CD4-positive, alpha-beta memory T cell (primary cell): ENCODE measurements at regions not wholly inside any gene's neighbourhood (a gene's known extent, or its start where the extent isn't known, plus 50 kb on each side); places are given as distances from the start of the nearest gene placed in this dataset.

ENCODE experiments used
- CTCF ChIA-PET: fragments of 350-600 bp; sonication (Branson Sonifier 250); formaldehyde crosslinking; loops from one replicate; lab custom pipeline; 2021; ENCODE audit warnings: inconsistent platforms; ENCODE audit not compliant: partially characterized antibody; lab: Charles Lee
- POLR2A ChIA-PET: fragments of 350-600 bp; sonication (Branson Sonifier 250); formaldehyde crosslinking; loops from one replicate; lab custom pipeline; 2021; ENCODE audit not compliant: partially characterized antibody; lab: Charles Lee
- DNase-seq, 5 donors: peaks; one replicate each; pipeline versions ENCODE4 v3.0.0 to v3.0.0-alpha.2; 2020 to 2022; ENCODE audit warnings: mixed read lengths in 1 of 5
- H3K27ac ChIP-seq: one replicate; pipeline ENCODE4 v1.7.0; 2013; ENCODE audit warnings: low read depth, low read length
- H3K27me3 ChIP-seq: 2 replicates; pipeline ENCODE4 v1.7.0; 2013; ENCODE audit warnings: mild to moderate bottlenecking, low read length, moderate library complexity; ENCODE audit not compliant: insufficient read depth
- H3K36me3 ChIP-seq: 2 replicates; pipeline ENCODE4 v1.7.0; 2013; ENCODE audit warnings: mild to moderate bottlenecking, low read length, moderate library complexity; ENCODE audit not compliant: insufficient read depth
- H3K4me1 ChIP-seq: 2 replicates; pipeline ENCODE4 v1.7.0; 2013; ENCODE audit warnings: mild to moderate bottlenecking, low read length, moderate library complexity; ENCODE audit not compliant: insufficient read depth
- H3K4me3 ChIP-seq, 2 donors: one replicate each; pipeline ENCODE4 v1.7.0; 2013; ENCODE audit warnings: low read length in 2 of 2, mild to moderate bottlenecking in 1 of 2
- H3K9me3 ChIP-seq, 2 donors: one replicate each; pipeline ENCODE4 v1.7.0; 2013; ENCODE audit warnings: low read length in 2 of 2, control low read depth in 1 of 2; ENCODE audit not compliant: control insufficient read depth in 1 of 2
- H3K27ac Mint-ChIP-seq, 7 donors: one replicate each; pipeline ENCODE4 v1.8.0; 2020 to 2021; ENCODE audit warnings: mixed read lengths in 7 of 7, mild to moderate bottlenecking in 6 of 7, inconsistent platforms in 3 of 7, moderate library complexity in 3 of 7
- H3K27me3 Mint-ChIP-seq, 2 donors: one replicate each; pipeline ENCODE4 v1.8.0; 2020 to 2021; ENCODE audit warnings: mixed read lengths in 2 of 2
- H3K36me3 Mint-ChIP-seq, 2 donors: one replicate each; pipeline ENCODE4 v1.8.0; 2020 to 2021; ENCODE audit warnings: mixed read lengths in 2 of 2, inconsistent platforms in 1 of 2, mild to moderate bottlenecking in 1 of 2
- H3K4me1 Mint-ChIP-seq, 4 donors: one replicate each; pipeline ENCODE4 v1.8.0; 2020 to 2021; ENCODE audit warnings: mixed read lengths in 4 of 4, mild to moderate bottlenecking in 1 of 4
- H3K4me3 Mint-ChIP-seq, 8 donors: one replicate each; pipeline ENCODE4 v1.8.0; 2020 to 2021; ENCODE audit warnings: mixed read lengths in 8 of 8, mild to moderate bottlenecking in 7 of 8, moderate library complexity in 6 of 8, inconsistent platforms in 3 of 8
- H3K9me3 Mint-ChIP-seq, 8 donors: one replicate each; pipeline ENCODE4 v1.8.0; 2020 to 2021; ENCODE audit warnings: mixed read lengths in 8 of 8, mild to moderate bottlenecking in 5 of 8, inconsistent platforms in 3 of 8, moderate library complexity in 1 of 8
- intact Hi-C: fragments of 100-400 bp; cut with micrococcal nuclease; formaldehyde crosslinking; loops from one replicate; pipeline ENCODE4 v1.15.1; 2023

DNA sequence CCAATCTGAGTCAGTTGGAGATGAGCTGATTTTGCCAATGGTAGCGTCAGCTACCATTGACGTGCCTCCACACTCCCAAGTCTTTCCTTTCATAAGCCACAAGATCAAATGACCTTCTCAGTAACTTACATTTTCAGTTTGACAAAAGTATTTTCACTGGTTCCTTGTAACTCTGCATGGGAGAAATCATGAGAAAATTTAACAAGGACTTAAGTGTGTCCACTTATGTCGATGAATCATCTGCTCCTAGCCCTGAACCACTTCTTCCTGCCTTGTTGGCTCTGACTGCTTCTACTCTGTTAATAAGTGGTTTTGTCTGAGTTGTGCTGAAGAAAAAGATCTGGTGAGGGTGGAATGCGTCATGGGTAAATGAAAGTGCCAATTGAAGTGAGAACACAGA lies 101.2 kb downstream of the NFKBIZ start:
- Mint-ChIP-seq H3K9me3 (peaks cover 0 to 4% (median 0%) of the 10 kb centered on the region in 8 donors), H3K36me3 (no peaks in the 10 kb centered on the region), H3K4me1 (peaks cover 0 to 11% (median 6%) of the 10 kb centered on the region in 4 donors), H3K4me3 (no peak overlapping the region), H3K27me3 (no peaks in the 10 kb centered on the region), H3K27ac (no peak overlapping the region)
- POLR2A ChIA-PET = no interaction called here
- no peak overlapping the region for H3K27ac ChIP-seq
- no peak for DNase-seq
- intact Hi-C loops = no loop called here
- no peaks in the 10 kb centered on the region for H3K36me3 ChIP-seq
- CTCF ChIA-PET = interaction anchor here (0.5 to 0.6 kb wide), 2 partner anchors 9 to 138 kb away, joined by 3 read pairs; no protein-coding TSS in a partner anchor
- H3K27me3 ChIP-seq = no peaks in the 10 kb centered on the region
- no peaks in the 10 kb centered on the region for H3K4me1 ChIP-seq
- H3K4me3 ChIP-seq = no peak overlapping the region
- no peaks in the 10 kb centered on the region for H3K9me3 ChIP-seq

DNA sequence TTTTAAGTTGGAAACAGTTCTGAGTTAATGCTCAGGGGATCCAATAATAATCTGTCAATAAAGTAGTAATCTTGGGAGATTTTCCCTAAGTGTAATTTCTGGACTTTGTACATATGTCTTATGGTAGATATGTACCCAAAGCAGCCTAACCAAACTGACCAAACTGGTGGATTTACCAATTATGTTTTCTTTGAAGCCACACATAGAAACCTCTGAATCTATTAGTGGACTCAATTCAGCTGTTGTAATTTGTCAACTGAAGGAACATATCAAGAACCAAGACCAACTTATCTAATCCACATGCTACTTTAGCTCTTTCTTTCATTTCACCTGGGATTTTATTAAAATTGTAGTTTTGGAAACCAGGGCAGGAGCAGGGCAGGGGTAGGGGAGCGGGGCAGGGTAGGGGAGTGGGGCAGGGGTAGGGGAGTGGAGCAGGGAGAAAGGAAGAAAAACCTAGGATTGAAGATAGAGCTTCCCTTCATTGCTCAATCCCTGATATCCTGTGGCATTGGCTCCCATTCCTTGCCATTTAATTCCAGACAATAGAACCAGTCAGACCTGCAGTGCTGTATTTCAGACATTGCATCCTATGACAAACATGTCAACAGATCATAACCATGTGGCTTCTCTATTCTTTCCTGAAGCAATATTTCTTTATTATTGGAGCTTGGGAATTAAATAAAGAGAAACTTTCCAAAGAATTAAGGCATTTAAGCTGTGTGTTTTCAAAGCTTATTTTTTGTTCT lies 101.8 kb downstream of the NFKBIZ start:
- Histone ChIP-seq H3K9me3 (no peaks in the 10 kb centered on the region), H3K4me1 (no peaks in the 10 kb centered on the region), H3K36me3 (no peaks in the 10 kb centered on the region), H3K4me3 (no peak overlapping the region), H3K27me3 (no peaks in the 10 kb centered on the region), H3K27ac (no peak overlapping the region)
- Mint-ChIP-seq H3K4me3 (no peak overlapping the region), H3K4me1 (peaks cover 0 to 7% (median 4%) of the 10 kb centered on the region in 4 donors), H3K27me3 (no peaks in the 10 kb centered on the region), H3K36me3 (no peaks in the 10 kb centered on the region), H3K27ac (no peak overlapping the region), H3K9me3 (peaks cover 0 to 4% (median 0%) of the 10 kb centered on the region in 8 donors)
- CTCF ChIA-PET = interaction anchor here (0.6 kb wide), 1 partner anchor 8 kb away, joined by 3 read pairs; no protein-coding TSS in a partner anchor
- DNase-seq = no peak
- POLR2A ChIA-PET = no interaction called here
- intact Hi-C loops = no loop called here

DNA sequence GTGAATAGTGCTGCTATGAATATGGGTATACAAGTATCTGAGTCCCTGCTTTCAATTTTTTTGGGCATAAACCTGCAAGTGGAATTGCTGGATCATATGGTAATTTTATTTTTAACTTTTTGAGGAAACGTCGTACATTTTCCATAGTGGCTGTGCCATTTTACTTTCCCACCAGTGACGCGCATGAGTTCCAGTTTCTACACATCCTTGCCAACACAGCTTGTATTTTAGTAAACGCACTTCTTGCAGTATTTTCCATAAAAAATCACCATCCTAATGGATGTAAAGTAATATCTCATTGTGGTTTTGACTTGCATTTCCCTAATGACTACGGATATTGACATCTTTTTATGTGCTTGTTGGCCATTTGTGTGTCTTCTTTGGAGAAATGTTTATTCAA lies 105.0 kb downstream of the NFKBIZ start:
- ChIA-PET POLR2A (no interaction called here), CTCF (no interaction called here)
- no peak for DNase-seq
- H3K36me3 ChIP-seq = no peaks in the 10 kb centered on the region
- Mint-ChIP-seq H3K36me3 (no peaks in the 10 kb centered on the region), H3K4me1 (peaks cover 0 to 7% (median 4%) of the 10 kb centered on the region in 4 donors), H3K9me3 (no peaks in the 10 kb centered on the region), H3K27me3 (no peaks in the 10 kb centered on the region), H3K4me3 (no peak overlapping the region), H3K27ac (no peak overlapping the region)
- no peak overlapping the region for H3K27ac ChIP-seq
- H3K27me3 ChIP-seq = no peaks in the 10 kb centered on the region
- intact Hi-C loops = no loop called here
- no peak overlapping the region for H3K4me3 ChIP-seq
- no peaks in the 10 kb centered on the region for H3K9me3 ChIP-seq
- no peaks in the 10 kb centered on the region for H3K4me1 ChIP-seq

DNA sequence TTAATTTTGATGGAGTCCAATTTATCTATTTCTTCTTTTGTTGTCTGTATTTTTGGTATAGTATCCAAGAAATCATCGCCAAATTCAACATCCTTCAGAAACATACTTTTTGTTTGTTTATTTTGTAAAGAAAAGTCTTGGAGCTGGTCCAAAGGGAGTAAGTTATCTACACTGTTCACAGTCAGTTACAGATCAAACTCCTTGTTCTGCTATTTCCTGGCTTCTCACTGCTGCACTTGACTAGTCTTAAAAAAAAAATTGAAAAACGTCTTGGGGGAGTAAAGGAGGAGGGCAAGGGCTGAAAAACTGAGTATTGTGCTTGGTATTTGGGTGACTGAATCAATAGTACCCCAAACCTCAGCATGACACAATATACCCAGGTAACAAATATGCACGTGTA lies 105.6 kb downstream of the NFKBIZ start:
- H3K36me3 ChIP-seq = no peaks in the 10 kb centered on the region
- CTCF ChIA-PET = no interaction called here
- intact Hi-C loops = no loop called here
- H3K27ac ChIP-seq = no peak overlapping the region
- no peak for DNase-seq
- H3K27me3 ChIP-seq = no peaks in the 10 kb centered on the region
- H3K27me3 Mint-ChIP-seq = no peaks in the 10 kb centered on the region
- no peaks in the 10 kb centered on the region for H3K36me3 Mint-ChIP-seq
- no peak overlapping the region for H3K27ac Mint-ChIP-seq
- H3K4me3 Mint-ChIP-seq = no peak overlapping the region
- H3K9me3 ChIP-seq = no peaks in the 10 kb centered on the region
- POLR2A ChIA-PET = no interaction called here
- peaks cover 0 to 7% (median 4%) of the 10 kb centered on the region in 4 donors for H3K4me1 Mint-ChIP-seq
- H3K4me3 ChIP-seq = no peak overlapping the region
- no peaks in the 10 kb centered on the region for H3K9me3 Mint-ChIP-seq
- H3K4me1 ChIP-seq = no peaks in the 10 kb centered on the region

DNA sequence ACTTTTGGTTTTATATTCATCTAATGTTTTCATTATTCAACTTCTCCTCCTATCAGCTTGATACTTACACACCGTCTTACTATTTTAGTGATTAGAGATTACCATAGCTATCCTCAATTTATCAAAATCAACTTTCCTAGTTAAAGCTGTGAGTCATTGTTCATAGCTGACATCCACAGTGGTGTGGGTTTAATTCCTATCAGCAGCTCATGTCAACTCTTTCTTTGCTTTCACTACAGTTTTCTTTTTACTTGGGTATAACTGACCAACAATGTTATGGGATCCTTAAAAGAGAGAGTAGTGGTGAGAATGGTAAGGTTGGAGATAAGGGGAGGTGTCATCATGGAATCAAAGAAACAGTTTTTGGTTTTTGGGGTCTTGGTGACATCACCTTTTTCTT lies 112.7 kb downstream of the NFKBIZ start:
- Mint-ChIP-seq H3K27me3 (no peaks in the 10 kb centered on the region), H3K27ac (peak overlapping the region in 2 of 7 donors; percentile 3 to 22), H3K4me1 (peaks cover 4 to 9% (median 8%) of the 10 kb centered on the region in 4 donors), H3K9me3 (no peaks in the 10 kb centered on the region), H3K4me3 (no peak overlapping the region), H3K36me3 (no peaks in the 10 kb centered on the region)
- H3K9me3 ChIP-seq = no peaks in the 10 kb centered on the region
- no peaks in the 10 kb centered on the region for H3K36me3 ChIP-seq
- ChIA-PET CTCF (no interaction called here), POLR2A (no interaction called here)
- H3K27me3 ChIP-seq = no peaks in the 10 kb centered on the region
- no peak overlapping the region for H3K27ac ChIP-seq
- intact Hi-C loops = no loop called here
- H3K4me3 ChIP-seq = no peak overlapping the region
- no peaks in the 10 kb centered on the region for H3K4me1 ChIP-seq
- DNase-seq = no peak

DNA sequence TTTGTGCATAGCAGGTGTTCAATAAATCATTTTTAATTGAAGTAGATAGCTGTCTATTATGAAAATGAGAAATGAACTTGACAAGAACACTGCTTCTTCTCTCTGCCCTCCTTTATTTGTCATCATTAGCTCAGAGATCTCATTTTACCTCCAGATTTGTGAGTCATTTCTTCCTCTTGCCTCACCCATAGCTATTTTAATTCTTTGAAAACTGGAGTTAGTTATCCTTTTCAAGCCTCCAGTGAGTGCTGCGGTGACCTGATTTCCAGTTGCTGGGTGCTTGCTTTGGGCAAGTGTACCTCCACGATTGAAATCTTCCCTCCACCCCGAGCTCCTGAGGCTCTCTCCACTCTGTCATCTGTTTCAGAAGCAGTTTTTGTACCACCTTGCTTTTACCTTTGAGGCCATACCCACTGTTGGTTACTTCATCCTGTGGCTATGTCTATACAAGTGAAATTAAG lies 114.6 kb downstream of the NFKBIZ start:
- CTCF ChIA-PET = interaction anchor here (0.6 to 0.7 kb wide), 2 partner anchors 27 to 150 kb away, joined by 3 read pairs; no protein-coding TSS in a partner anchor
- Mint-ChIP-seq H3K27me3 (no peaks in the 10 kb centered on the region), H3K36me3 (peaks cover 0 to 6% of the 10 kb centered on the region in 2 donors), H3K27ac (peak overlapping the region in 1 of 7 donors; percentile 18), H3K4me1 (peaks cover 4 to 9% (median 8%) of the 10 kb centered on the region in 4 donors), H3K9me3 (peaks cover 0 to 6% (median 0%) of the 10 kb centered on the region in 8 donors), H3K4me3 (no peak overlapping the region)
- Histone ChIP-seq H3K4me1 (no peaks in the 10 kb centered on the region), H3K4me3 (no peak overlapping the region), H3K36me3 (no peaks in the 10 kb centered on the region), H3K27me3 (no peaks in the 10 kb centered on the region), H3K27ac (no peak overlapping the region), H3K9me3 (no peaks in the 10 kb centered on the region)
- intact Hi-C loops = no loop called here
- no peak for DNase-seq
- POLR2A ChIA-PET = interaction anchor here (1.8 kb wide), 1 partner anchor 114 kb away, joined by 4 read pairs; the partner anchor contains the start of gene NFKBIZ

DNA sequence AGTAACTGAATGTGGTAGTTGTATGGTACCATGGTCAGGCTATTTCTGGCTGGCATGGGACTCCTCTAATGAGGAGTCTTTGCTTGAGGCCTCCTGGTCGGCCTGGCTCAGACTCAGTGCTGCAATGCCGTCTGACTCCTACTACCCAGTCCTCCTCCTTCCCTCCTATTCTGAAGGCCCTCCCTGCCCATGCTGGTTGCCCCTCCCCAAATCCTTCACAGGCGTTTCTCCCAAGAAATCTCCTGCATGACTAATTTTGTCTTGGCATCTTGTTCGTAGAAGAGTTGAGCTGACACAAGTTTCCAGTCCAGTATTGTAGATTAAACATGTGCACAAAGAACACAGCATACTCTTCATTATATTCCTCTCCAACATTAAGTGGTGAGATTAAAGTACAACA lies 115.5 kb downstream of the NFKBIZ start:
- Histone ChIP-seq H3K27me3 (no peaks in the 10 kb centered on the region), H3K4me3 (no peak overlapping the region), H3K36me3 (no peaks in the 10 kb centered on the region), H3K4me1 (no peaks in the 10 kb centered on the region), H3K27ac (no peak overlapping the region), H3K9me3 (no peaks in the 10 kb centered on the region)
- intact Hi-C loops = no loop called here
- Mint-ChIP-seq H3K4me3 (no peak overlapping the region), H3K27ac (no peak overlapping the region), H3K4me1 (peaks cover 4 to 9% (median 8%) of the 10 kb centered on the region in 4 donors), H3K9me3 (peaks cover 0 to 9% (median 1%) of the 10 kb centered on the region in 8 donors), H3K27me3 (no peaks in the 10 kb centered on the region), H3K36me3 (peaks cover 0 to 6% of the 10 kb centered on the region in 2 donors)
- ChIA-PET POLR2A (no interaction called here), CTCF (interaction anchor here (0.6 kb wide), 1 partner anchor 28 kb away, joined by 3 read pairs; no protein-coding TSS in a partner anchor)
- no peak for DNase-seq
